ENCODE measurements at regions not wholly inside any gene's neighbourhood (a gene's known extent, or its start where the extent isn't known, plus 50 kb on each side); places are given as distances from the start of the nearest gene placed in this dataset.
"Not testable (repeated sequence)": the region's sequence is repeated elsewhere in the genome, so short reads cannot be mapped to it uniquely, and the experiment has no call there.

DNA sequence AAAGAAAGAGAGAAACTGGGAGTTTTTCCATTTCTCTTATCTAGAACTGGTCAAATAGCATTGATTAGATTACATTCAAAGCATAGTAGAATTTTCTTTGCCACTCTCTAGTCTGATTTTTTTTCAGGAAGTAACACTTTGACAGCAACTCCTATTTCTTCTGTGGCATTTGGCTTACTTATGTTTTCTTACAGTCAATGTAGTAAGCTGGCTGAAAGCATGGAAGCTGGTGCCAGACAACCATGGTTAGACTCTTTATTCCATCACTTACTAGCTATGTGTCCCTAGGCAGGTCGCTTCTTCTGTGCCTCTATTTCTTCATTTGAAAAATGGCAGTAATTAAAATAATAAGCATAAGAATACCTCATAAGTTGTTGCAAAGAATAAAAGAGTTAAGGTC, 54.2 kb upstream of the OPRM1 start:
- DNase-seq (ENCODE audit: low spot score) = no peak

DNA sequence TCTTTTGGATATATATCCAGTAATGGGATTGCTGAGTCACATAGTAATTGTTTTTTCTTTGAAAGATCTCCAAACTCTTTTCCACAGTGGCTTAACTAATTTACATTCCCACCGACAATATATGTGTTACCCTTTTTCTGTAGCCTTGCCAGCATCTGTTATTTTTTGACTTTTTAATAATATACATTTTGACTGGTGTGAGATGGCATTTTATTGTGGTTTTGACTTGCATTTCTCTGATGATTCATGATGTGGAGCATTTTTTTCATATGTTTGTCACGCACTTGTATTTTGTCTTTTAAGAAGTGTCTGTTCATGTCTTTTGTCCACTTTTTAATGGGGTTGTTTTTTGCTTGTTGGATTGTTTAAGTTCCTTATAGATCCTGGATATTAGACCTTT, 58.9 kb upstream of the OPRM1 start:
- no peak for DNase-seq (ENCODE audit: low spot score)

DNA sequence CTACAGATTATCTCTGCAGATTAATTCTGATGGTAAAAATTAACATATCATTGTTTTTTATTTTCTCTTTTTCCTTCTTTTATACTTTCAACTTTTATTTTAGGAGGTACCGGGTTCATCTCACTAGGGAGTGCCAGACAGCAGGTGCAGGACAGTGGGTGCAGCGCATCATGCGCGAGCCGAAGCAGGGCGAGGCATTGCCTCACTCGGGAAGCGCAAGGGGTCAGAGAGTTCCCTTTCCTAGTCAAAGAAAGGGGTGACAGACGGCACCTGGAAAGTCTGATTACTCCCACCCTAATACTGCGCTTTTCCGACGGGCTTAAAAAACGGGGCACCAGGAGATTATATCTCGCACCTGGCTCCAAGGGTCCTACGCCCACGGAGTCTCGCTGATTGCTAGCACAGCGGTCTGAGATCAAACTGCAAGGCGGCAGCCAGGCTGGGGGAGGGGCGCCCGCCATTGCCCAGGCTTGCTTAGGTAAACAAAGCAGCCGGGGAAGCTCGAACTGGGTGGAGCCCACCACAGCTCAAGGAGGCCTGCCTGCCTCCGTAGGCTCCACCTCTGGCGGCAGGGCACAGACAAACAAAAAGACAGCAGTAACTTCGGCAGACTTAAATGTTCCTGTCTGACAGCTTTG, 60.0 kb upstream of the OPRM1 start:
- not testable (repeated sequence) for DNase-seq (ENCODE audit: low spot score)

GRCh38 chr6:153976921-153977693, 61.9 kb upstream of the OPRM1 start:
- no peak for DNase-seq (ENCODE audit: low spot score)

DNA sequence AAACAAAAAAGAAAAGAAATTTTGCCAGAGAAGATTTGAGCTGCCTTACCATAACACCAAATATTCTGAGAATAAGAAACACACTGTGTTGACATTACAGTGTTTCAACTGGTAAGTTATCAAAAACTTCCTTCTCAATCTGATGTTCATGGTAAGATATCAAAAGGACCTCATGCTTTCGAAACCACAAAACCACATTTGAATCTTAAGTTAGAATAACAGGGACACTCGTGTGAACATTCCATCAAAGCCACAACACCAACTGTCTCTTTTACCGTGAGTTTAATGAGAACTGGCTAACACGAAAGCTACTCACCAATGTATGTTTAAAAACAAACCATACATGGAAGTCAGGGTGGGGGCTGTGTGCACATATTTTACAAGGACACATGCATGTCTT, 73.0 kb upstream of the OPRM1 start:
- DNase-seq (ENCODE audit: low spot score) = no peak

GRCh38 chr6:153963352-153963751, 75.7 kb upstream of the OPRM1 start:
- DNase-seq (ENCODE audit: low spot score) = no peak

DNA sequence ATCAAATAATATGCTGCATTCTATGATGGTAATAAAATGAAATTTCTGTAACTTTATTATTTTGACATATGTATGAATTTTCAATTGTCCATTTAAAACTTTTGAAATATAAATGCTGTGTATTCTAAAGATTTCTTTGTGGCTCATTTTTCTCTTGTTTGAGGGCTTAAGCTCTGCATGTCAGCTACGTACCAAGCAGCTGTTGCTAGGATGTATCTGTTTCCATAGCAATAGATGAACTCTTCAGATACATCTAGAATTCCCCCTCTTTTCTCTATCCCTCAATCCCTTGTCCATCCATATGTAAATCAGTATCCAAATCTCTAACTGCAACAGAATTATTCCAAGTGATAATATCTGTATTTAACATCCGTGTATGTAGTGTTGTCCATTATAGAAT, 76.5 kb upstream of the OPRM1 start:
- DNase-seq (ENCODE audit: low spot score) = no peak

DNA sequence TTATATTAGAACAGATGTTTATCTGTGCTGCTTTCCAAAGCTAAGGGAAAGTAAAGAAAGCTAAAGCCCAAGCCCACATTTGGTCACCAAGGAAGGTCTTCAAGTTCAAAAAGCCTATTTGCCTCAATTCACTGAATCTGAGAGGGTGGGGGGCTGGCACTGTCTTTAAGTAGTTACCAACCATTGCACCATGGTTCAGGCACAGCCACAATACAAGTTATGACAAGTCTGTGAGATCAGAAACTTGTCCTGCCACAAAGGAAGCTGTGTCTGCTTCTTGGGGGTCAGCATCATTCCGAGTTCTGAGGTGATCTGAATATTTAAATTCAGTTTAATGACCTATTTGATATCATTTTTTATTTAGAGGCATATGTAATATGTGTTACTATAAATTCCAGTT, 78.3 kb upstream of the OPRM1 start:
- no peak for DNase-seq (ENCODE audit: low spot score)

DNA sequence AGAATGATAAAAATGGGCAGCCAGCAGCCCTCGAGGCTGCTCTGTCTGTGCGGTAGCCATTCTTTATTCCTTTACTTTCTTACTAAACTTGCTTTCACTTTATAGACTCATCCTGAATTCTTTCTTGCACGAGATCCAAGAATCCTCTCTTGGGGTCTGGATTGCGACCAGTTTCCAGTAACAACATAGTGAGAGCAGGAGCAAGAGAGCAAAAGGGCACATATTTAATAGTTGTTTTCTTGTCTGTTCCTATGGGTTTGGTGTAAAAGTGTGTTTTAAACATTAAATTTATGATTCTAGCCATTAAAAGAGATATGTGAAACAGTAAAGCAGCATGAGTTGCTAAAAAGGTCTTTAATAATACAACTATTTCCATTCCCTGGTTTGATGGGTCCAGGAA, 78.8 kb upstream of the OPRM1 start:
- DNase-seq (ENCODE audit: low spot score) = no peak

- DNase-seq (ENCODE audit: low spot score) = no peak
Observed at GRCh38 chr6:153959276-153959675, 79.8 kb upstream of the OPRM1 start.

DNA sequence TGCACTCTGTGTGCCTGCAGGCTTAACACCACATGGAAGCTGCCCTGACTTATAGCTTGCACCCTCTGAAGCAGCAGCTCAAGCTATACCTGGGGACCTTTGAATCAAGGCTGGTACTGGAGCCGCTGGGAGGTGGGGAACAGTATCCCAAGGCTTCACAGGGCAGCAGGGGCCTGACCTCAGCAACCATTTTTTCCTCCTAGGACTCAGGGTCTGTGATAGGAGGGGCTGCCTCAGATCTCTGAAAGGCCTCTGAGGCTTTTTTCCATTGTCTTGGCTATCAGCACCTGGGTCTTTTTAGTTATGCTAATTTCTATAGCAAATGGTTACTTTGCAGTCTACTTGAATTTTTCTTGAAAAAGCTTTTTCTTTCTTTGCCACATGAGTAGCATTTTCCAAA, 80.2 kb upstream of the OPRM1 start:
- DNase-seq (ENCODE audit: low spot score) = no peak

GRCh38 chr6:153957394-153957793, 81.6 kb upstream of the OPRM1 start:
- no peak for DNase-seq (ENCODE audit: low spot score)

- DNase-seq (ENCODE audit: low spot score) = no peak
Observed at GRCh38 chr6:153956808-153957207, 82.2 kb upstream of the OPRM1 start.

DNA sequence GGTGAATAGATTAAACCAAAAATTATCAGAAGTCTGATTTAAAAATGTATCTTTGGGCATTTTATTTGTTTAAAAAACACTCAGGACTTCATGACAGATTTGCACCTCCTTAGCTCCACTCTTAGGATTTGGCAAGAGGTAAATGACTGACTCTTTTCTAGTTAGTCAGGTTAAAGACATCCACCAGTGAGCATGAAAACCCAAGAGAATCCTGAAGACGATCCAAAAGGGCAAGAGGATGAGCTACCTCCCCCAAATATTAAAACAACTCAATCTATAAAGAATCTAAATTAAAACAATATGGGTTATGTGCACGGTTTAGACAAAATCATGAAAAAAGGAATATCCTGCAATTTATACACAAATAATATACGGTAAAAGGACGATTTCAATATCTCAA, 89.4 kb upstream of the OPRM1 start:
- no peak for DNase-seq (ENCODE audit: low spot score)

DNA sequence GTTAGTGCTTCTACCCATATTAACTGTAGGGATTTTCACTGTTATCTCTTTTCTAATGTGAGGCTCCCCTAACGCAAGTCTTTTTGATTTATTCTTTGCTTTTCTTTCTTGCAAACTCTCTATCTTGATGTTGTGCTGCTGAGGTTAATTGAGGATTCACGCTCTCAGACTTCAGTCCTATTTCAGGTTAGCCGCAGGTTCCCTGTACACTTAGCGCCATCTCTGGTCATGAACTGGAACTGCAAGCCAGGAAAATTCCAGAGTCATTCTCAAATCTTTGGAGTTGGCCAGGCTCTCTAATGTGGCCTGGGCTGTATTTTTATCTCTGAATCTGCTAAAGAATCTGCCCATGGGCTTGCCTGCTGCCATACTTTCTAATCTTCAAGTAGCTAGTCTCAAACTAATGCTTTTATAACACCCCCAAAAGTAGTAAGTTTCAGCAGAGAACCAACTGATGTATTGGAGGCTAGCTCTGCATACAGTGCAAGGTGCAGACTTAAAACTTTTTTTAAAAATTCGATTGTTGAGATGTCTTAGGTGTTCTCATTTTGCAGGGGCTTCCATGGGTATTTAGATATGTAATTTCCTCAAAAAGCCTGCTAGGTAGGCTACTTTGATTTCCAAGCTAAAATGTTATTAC, 91.1 kb upstream of the OPRM1 start:
- no peak for DNase-seq (ENCODE audit: low spot score)

DNA sequence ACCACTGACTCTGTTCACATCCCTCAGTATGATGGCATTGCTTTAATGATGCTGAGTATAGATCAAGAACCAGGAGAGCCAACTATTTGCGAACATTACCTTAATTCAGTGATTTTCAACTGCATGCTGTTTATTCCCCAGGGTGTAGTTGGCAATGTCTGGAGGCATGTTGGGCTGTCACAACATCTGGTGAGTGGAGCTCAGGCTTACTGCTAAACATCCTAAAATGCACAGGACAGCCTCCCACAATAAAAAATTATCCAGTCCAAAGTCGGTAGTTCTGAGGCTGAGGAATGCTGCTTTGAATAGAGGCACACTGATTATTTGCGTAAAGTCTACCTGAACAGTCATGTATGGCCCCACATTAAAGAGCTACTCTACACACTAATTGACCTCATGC, 94.8 kb upstream of the OPRM1 start:
- DNase-seq (ENCODE audit: low spot score) = no peak

GRCh38 chr6:153942361-153942760, 96.7 kb upstream of the OPRM1 start:
- DNase-seq (ENCODE audit: low spot score) = no peak

GRCh38 chr6:153941768-153942167, 97.3 kb upstream of the OPRM1 start:
- DNase-seq (ENCODE audit: low spot score) = no peak

GRCh38 chr6:153938876-153939275, 100.2 kb upstream of the OPRM1 start:
- no peak for DNase-seq (ENCODE audit: low spot score)

- DNase-seq (ENCODE audit: low spot score) = no peak
Observed at GRCh38 chr6:153931431-153931830, 107.6 kb upstream of the OPRM1 start.

DNA sequence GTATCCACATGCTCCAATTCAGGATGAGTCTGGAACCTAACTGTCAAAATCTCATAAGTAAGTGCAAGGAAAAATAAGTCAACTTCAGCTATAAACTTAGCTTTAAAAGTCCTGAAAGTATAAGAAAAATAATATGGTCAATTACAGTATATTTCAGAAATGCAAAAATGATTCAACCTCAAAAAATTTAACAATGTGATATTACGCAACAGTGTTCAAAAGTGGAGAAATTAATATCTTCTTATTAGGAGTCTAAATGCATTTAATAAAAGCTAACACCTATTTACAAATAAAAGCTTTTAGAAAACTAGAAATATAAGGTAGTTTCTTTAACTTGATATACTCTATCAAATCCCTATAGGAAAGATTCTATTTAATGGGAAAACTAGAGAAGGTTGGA, 111.2 kb upstream of the OPRM1 start:
- DNase-seq (ENCODE audit: low spot score) = no peak

GRCh38 chr6:153898360-153899059, 140.5 kb upstream of the OPRM1 start:
- no peak for DNase-seq (ENCODE audit: low spot score)

DNA sequence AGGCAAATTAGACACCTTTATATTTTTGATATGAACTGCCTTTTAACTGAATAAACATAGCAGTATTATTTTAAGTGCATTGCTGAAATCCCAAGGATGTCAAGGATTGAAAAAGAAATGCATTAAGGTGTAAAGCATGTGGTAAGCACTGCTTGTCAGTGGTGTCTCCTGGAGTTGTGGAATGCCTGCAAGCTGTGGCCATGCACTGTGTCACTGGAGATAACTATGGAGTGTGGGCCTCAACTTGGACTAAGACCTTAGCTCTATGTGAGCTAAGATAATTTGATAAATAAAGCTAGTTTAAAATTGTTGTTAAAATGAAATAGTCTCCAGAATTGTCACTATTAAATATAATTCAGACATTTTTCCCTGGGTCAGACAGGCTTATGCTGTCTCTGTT, 156.6 kb upstream of the OPRM1 start:
- DNase-seq (ENCODE audit: low spot score) = no peak

Measured in CD4-positive, alpha-beta T cell treated with Interleukin-15 for 4 hours (primary cell).